Prostate gland (tissue), 2 donors: ENCODE measurements at regions not wholly inside any gene's neighbourhood (a gene's known extent, or its start where the extent isn't known, plus 50 kb on each side); places are given as distances from the start of the nearest gene placed in this dataset.

Experiments used
- CTCF ChIP-seq, 4 experiments: fragments of 200-600 bp in 2 of 4; fragments of 450-650 bp in 2 of 4; sonication (generic) in 2 of 4; IDR thresholded peaks; 1 replicate in 3 of 4; 2 replicates in 1 of 4; pipeline ENCODE4 v1.5.1; 2016 to 2019; ENCODE audit warnings: antibody characterized with exemption in 4 of 4, mild to moderate bottlenecking in 2 of 4, moderate library complexity in 2 of 4
- POLR2A ChIP-seq: fragments of 450-650 bp; IDR thresholded peaks from one replicate; pipeline ENCODE4 v1.6.1; 2016; ENCODE audit warnings: antibody characterized with exemption, mild to moderate bottlenecking
- POLR2AphosphoS5 ChIP-seq: sonication (generic); formaldehyde crosslinking; IDR thresholded peaks from one replicate; pipeline ENCODE4 v1.6.1; 2017; ENCODE audit warnings: antibody characterized with exemption

GRCh38 chr20:41877911-41878310 is 259.7 kb upstream of the CHD6 start:
- TF ChIP-seq CTCF (IDR thresholded peaks at IDR 0.05) (no peak), POLR2AphosphoS5 (no peak), POLR2A (no peak)
